ENCODE measurements at regions not wholly inside any gene's neighbourhood (a gene's known extent, or its start where the extent isn't known, plus 50 kb on each side); places are given as distances from the start of the nearest gene placed in this dataset.
"Not testable (repeated sequence)": the region's sequence is repeated elsewhere in the genome, so short reads cannot be mapped to it uniquely, and the experiment has no call there.

DNA sequence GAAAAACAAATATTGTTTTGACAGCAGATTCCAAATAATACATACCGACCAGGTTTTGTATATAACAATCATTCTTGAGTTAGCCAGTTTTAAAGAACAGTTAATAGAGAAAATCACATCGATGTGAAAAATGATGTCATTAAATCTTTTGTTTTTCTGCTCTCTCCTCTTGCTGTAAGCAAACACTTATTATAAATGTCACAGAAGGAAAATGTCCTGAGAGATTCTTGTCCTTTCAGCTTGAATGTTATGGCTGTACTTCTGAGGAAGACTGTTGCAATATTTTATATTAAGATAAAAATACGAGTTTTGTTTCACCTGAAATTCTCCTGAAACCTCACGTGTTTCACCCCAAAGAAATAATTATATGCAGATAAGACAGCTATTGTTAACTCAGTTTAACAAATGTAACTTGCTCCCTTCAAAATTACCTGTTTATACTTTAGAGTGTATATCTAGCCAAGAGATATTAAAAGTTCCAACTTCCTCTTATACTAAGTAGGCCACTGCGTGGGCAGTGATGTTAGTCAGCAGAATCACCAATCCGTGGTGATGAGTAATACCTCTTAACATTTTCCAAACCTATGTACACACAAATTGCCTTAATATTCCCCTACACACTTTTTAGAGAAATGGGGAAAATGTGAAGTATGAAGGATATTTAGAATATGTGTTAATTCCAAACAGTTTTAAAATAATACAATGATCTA is 1111.4 kb upstream of the CITED2 start:
- no peak for DNase-seq

DNA sequence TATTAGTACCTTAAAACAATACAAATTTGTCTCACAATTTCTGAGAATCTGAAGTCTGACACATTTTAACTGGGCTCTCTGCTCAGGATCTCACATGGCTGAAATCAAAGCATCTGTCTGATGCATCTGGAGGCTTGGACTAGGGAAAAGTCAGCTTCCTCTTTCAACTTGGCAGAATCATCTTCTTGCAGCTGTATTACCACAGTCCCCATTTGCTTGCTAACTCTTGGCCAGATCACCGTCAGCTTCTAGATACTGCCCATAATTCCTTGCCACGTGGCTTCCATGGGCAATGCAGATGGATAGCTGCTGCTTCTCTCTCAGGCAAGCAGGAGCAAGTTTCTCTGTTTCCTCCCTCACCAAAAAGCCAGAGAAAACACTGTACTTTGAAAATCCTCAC is 1106.4 kb upstream of the CITED2 start:
- no peak for DNase-seq

DNA sequence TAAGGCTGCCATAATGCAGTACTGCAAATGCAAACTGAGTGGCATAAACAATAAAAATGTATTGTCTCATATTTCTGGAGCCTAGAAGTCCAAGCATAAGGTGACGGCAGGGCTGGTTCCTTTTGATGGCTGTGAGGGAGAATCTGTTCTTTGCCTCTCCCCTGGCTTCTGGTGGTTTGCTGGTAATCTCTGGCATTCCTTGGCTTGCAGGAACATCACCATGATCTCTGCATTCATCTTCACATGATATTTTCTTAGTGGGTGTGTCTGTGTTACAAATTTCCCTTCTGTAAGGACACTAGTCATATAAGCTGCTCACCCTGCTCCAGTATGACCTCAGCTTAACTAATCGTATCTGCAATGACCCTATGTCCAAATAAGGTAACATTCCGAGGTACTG is 1104.2 kb upstream of the CITED2 start:
- no peak for DNase-seq

DNA sequence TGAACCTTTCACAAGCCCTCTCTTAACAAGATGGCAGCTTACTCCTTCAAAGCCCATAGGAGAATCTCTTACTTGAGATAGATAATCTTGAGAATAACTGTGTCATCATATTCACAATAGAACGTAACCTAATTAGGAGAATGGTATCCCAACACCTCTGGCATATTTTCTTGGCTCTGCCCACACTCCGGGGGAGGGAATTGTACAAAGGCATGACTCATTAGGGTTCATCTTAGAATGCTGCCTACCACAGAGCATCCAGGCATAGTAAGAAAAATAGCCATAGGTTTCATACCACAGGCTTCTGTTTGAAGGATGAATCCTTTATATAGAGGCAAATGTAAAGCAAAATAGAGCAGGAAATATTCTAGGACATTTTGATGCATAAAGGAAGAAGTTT is 1100.6 kb upstream of the CITED2 start:
- DNase-seq = no peak

DNA sequence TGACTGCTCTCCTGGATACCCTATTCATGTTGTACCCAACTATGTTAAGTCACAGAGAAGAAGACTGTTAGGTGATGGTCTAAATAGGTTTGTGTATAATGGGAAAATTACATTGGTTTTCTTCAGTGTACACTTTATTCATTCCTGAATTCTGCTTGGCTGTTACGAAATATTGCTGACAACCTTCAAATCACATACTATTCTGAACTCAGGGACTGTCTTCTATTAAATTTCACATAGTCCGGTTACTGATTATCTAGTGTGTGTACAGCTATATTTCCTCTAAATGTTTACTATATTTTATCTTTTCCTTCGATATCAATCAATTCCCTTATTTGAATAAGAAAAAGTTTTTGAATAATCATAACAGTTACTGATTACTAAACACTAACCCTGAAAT is 1090.3 kb upstream of the CITED2 start:
- no peak for DNase-seq

DNA sequence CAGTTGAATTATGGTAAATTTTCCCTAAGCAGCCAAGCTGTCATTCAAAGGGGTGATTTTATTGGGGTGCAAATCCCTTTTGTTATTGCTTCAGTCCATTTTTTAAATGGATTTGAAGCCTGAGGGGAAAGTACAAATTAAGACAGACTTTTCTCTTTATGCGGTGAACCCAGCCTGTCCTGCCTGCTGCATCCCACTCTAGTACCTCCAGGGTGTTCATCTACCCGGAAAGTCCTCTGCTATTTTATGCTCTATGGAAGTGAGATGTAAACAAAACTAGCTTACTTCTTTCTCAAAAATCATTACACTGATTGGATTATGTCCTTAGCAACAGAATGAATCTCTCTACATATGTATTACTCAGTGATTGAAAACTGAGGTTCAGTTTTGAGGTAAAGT is 1088.9 kb upstream of the CITED2 start:
- DNase-seq = no peak

DNA sequence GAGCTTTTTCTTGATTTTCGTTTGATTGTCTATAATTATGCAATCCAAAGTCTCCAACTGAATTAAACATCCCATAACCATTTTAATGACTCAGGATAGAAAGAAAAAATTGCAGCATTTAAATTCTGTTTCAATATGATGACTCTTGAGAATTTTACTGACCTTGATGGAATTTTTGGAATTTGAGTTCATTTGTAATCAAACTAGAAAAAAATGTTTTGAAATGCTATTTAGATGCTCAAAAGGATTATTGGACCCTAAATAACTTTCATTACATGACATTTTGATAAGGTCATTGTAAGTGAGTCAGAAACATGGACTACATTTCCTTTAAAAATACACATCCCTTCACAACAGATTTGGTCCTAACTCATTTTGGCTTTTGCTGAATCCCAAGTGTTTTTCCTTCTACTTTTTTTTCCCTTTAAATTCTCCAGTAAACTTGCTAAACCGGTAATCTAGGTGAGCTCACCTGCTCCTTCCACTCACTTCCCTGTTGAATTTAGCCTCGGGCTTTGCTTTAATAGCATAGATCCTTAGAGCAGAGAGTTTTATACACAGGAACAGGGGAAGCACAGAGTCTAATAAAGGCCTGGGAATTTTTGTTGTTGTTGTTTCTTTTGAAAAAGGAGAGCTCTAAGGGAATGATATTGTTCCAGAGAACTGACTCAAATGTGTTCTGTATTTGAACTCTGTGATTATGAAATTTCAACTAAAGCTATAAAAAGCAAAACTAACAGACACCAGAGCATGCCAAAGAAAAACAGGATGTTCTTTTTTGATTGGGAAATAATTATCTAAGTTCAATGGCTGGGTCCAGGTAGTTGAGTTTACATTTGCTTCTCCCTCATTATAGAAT is 1088.2 kb upstream of the CITED2 start:
- no peak for DNase-seq

DNA sequence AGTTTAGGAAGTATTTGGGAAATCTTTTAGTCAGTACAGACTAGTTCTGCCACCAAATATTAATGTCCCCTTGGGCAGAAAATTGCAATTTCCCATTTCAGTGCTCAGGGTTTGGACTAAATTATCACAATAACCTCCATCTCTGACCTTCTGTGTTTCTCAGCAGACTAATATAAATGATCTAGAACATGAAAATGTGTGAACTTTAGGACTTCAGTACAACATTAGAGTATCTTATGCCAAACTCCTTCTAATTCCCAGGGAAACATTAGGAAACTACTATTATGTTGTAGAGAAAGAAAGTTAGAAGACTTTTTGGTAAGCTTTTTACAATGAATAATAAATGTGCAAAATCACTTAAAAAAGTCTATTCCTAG is 1087.6 kb upstream of the CITED2 start:
- DNase-seq = no peak

DNA sequence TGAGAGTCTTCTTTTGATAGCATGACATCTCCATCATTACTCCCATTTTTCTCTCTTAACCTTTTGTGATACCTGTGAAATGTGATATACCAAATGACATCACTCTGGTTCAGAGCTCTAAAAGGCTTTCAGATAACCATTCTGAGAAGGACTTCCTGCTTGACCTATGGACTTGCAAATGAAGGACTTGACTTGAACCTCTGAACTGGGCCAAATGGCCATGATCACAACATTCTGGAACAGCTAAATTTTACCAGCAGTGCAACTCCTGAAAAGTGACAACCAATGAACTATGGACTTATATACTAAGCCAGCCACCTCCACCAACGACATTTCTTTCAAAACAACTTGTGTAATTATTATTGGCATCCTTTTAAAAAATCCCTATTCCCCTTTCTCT is 1085.8 kb upstream of the CITED2 start:
- no peak for DNase-seq

DNA sequence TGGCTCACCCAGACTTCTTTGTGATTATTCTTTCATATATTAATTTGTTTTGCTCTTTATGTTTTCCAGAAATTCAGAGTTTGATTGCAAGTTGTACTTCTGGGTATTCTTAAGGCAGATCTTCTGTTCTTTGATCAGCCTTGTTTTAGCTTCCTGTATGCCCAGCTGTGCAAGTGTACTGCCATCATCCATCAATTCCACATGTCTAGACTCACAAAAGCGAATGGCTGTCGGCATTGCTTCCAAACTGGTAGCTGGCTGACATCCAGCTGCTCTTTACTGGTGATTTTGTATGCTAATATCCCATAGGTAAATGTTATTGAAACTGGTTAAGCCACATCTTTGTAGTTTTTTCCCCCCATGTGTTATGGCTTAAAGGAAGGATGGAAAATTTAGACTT is 1084.8 kb upstream of the CITED2 start:
- no peak for DNase-seq

DNA sequence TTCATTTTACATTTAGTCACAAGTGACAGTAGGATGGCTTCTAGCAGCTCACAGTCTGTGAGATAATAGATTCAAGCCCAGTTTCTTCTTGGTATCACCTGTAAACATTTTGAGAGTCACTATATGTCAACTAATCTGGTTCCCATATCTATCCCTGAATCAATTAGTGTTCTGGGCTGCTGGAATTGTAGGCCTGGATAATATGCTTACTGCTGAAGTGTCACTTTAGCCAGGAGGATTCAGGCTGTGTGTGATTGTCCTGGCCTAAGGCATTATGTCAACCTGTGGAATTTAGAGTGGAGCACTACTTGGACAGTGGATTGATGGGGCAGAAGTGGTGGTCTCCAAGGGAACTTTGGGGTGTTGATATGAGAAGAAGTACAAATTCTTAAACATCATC is 1071.8 kb upstream of the CITED2 start:
- no peak for DNase-seq

DNA sequence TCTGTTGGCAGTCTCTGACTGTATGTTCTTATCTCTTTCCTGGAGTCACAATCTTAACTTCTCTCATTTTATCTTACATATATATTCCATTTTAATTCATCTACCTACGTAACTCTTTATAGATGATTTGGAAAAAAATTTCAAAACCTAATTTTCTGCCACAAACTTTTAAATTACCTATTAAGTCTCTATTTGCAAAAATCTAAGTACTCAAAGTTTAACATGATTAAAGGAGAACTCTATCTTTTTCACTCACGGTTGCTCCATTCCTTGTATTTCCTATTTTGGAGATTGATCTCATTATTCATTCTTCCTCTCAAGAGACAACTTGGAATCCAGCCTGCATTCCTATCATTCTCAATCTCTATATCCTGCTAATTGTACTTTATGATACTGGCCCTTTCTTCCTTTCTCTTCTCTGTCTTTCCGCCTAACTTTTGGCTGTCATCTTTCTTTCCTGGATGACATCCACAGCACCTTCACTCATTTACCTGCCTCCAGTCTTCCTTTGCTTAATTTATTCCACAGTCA is 1071.1 kb upstream of the CITED2 start:
- DNase-seq = no peak

DNA sequence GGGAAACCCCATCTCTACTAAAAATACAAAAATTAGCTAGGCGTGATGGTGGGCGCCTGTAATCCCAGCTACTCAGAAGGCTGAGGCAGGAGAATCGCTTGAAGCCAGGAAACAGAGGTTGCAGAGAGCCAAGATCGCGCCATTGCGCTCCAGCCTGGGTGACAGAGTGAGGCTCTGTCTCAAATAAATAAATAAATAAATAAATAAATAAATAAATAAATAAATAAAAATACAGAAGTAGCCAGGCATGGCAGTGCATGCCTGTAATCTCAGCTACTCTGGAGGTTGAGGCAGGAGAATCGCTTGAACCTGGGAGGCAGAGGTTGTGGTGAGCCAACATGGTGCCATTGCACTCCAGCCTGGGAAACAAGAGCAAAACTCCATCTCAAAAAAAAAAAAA is 1068.7 kb upstream of the CITED2 start:
- not testable (repeated sequence) for DNase-seq

DNA sequence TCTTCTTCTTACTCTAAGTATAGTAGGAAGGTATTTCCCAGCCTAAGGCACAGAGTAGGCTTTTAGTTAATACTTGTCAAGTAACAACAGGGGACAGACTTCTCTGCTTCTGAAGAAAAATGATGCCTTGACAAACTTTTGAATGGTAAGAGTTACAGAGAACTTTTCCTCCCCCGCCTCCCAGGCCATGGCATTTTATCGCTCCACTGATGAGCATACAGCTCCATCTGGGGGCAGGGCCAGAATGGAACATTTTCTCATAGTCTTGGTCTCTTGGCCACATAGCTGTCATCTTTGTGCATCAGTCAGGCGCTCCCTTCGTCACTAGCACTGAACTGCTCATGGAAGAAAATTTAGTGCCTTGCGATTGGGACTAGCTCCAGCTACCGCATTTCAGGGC is 1066.8 kb upstream of the CITED2 start:
- peak; percentile 2 for DNase-seq

DNA sequence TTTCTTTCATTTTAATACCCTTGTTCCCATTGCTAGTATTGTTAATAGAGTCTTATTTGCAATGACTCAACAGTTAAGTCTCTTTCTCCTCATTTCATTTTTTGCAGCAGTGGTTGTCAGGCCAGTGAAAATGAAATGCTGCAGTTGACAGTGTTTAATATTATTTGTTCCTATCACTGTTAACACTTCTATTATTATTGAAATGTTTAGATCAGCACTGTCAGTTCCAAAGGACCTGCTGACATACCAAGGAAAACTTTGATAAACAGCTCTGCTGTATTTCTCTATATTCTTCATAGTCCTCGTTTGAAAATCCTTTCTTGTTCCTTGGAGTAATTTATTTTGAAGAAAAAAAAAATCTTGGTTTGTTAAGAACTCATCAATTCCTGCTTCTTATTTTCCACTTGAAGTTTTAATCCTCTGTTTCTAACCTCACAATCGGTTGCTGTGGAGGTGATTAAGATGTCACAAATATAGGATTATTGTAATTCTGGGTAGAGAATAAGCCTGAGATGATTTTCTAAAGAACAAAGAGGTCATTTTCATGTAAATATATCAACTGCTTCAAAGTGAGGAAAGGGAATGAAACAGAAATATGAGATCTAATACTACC is 1065.9 kb upstream of the CITED2 start:
- no peak for DNase-seq

DNA sequence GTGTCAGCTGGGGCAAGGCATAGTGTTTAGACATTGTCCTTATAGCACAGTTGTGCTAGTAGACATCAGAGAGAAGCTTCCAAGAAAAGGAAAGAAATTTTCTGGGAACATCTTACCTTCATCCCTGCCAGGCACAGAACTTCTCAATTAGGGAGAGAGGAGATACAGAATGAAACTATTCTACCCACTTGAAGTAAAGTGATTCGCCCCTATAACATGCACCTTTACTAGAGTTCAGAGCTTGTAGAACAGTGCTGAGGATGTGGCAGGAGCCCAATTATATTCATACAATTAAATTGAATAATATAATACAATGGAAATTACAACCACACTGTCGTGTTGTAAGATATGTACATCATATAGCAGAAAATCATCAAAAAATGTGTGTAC is 1063.9 kb upstream of the CITED2 start:
- no peak for DNase-seq

DNA sequence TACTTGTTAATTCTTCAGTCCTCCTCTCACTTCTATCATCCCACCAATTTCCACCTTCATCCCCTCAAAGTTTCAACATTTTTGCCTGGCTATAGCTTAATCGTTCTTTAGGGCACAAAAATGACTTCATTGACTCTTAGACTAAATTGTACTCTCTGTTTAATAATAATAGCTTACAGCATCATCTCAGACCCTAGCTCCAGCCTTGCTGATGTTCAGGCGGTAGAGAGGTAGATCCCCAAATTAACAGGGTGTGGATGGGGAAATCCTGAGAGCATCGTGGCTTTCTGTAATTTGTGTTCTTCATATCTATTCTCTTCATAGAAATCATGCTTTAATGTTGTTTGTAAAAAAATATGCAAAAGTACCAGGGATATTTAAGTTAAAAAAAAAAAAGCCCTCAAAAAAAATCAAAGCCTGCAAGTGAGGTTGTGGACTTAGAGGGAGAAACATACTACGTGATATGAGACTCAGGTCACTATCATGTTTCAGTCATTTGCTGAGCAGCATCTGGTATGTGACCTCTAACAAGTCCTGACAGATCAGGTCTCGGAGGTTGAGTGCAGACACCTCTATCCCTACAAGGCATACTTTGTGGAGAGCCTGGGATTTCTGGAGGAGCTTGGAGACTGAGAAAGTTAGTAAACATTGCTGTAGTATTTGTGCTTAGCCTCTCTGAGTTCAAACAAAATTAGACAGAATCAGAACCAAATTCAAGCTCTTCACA is 1063.3 kb upstream of the CITED2 start:
- no peak for DNase-seq

DNA sequence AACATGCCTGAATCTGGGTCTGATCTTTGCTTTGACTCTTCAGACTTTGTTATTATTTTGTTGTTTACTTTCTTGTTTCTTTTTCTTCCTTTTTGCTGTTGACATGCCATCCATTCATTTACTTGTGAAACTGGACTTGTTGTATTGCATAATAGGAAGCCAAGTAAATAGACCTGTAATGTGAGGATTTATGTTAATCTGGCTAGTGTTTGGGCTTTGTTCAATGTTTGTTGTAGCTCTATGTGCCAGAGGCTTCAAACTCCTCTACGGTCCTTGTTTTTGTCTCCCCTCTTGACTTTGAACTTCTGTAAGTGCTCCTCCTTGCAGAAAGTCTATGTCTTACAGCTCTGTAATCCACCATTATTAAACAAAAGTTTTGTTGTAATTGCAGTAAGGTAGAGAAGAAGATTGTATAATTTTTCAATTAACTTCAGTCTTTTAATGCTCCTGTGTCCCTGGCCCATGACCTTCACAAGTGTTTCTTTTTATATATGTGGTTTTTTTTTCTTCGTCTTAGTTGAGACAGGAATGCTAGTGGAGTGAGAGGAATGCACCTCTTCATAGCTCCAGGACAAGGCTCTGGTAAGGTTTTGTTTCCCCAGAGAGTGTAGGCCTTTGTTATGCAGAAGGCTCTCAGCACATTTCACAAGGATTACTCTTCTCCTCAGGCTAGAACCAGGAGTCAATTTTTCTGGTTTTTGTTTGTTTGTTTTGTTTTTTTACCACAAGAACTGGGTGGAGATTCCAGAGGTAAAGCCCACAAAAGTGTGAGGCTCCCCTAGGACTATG is 1061.8 kb upstream of the CITED2 start:
- DNase-seq = no peak

DNA sequence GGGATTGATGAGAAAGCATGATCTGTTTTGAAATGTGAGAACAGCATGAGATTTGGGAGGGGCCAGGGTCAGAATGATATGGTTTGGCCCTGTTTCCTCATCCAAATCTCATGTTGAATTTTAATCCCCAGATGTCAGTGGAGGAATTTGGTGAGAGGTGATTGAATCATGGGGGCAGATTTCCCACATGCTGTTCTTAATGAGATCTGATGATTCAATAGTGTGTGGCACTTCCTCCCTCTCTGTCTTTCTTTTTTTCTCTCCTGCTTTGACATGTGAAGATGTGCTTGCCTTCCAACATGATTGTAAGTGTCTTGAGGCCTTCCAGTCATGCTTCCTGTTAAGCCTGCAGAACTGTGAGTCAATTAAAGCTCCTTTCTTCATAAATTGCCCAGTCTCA is 1060.3 kb upstream of the CITED2 start:
- DNase-seq = no peak

DNA sequence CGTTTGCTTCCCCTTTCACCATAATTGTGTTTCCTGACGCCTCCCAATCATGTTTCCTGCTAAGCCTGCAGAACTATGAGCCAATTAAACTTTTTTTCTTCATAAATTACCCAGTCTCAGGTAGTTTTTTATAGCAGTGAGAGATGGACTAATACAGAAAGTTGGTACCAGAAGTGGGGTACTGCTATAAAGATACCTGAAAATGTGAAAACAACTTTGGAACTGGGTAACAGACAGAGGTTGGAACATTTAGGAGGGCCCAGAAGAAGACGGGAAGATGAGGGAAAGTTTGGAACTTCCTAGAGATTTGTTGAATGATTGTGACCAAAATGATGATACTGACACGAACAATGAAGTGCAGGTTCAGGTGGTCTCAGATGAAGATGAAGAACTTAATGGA is 1058.6 kb upstream of the CITED2 start:
- no peak for DNase-seq

DNA sequence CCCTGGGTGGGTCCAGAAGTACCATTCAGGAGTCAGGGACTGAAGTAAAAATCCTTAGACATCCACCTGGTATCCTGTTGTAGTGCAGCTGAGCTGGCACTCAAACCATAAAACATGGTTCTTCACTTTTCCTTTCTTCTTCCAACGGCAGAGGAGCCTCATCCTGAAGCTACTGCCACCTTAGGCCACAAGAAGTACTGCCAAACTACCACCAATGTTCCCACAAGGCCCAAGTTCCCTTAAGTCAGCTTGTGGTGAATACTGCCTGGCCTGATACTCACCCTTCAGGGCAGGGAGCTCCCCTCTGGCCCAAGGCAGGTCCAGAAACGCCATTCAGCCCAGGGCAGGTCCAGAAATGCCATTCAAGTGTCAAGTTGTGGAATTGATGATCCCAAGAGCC is 1053.4 kb upstream of the CITED2 start:
- DNase-seq = no peak

DNA sequence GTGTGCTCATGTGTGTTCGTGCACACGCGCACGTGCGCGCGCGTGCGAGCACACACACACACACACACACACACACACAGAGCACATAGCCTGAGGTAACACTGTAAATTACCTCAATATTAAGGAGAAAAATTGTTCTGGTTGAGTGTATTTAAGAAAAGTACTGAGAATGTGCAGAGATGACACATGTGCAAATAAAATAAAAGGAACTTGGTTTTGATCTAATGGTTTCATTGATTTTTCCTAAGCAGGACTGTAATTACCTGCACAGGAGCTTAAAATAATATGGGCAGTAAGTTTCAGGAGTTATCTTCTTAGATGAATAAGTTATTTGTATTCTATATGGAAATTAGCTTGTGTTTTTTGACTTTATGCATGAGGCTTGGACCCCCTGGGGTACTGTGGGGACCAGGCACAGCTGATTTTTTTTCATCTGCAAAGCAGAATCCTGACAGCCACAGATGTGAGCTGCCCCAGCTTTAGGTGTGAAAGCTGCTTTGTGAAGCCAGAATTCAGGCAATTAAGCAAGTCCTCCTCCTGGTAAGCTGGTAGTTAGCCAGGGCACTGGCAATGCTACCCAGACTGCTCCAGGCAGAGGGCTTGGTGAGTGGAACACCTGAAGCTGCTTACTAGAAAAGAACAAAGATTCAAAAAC is 1040.6 kb upstream of the CITED2 start:
- DNase-seq = no peak
